ENCODE measurements at regions not wholly inside any gene's neighbourhood (a gene's known extent, or its start where the extent isn't known, plus 50 kb on each side); places are given as distances from the start of the nearest gene placed in this dataset.
"Not testable (repeated sequence)": the region's sequence is repeated elsewhere in the genome, so short reads cannot be mapped to it uniquely, and the experiment has no call there.

DNA sequence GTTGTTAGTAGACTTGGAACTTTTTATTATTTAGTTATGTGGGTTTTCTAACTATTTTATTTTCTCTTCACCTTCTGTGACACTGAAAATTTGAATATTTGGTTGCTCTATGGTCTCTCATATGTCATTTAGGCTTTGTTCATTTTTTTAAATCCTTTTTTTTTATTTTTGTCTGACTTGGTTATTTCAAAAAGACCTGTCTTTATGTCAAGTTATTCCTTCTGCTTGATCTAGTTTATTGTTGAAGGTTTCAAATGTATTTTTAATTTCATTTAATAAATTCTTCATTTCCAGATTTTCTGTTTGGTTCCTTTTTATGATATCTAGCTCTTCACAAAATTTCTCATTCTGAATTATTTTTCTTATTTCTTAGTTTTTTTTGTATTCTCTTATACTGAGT is 160.6 kb upstream of the ATP5MC3 start:
- TF ChIP-seq POLR2AphosphoS5 (IDR thresholded peaks at IDR 0.05) (no peak), CTCF (IDR thresholded peaks at IDR 0.05) (no peak), POLR2A (IDR thresholded peaks at IDR 0.05) (no peak)
- H3K4me1 ChIP-seq = no peaks in the 10 kb centered on the region
- no peak for DNase-seq
- H3K4me3 ChIP-seq = no peak overlapping the region
- intact Hi-C loops (cut with DNase I; ENCODE audit: low total_unique reads) = no loop called here
- peaks cover 0 to 15% (median 0%) of the 10 kb centered on the region in 3 donors for H3K27me3 ChIP-seq
- H3K9me3 ChIP-seq = peaks cover 0 to 53% (median 34%) of the 10 kb centered on the region in 4 donors
- no peak overlapping the region for H3K27ac ChIP-seq
- H3K36me3 ChIP-seq = no peaks in the 10 kb centered on the region

DNA sequence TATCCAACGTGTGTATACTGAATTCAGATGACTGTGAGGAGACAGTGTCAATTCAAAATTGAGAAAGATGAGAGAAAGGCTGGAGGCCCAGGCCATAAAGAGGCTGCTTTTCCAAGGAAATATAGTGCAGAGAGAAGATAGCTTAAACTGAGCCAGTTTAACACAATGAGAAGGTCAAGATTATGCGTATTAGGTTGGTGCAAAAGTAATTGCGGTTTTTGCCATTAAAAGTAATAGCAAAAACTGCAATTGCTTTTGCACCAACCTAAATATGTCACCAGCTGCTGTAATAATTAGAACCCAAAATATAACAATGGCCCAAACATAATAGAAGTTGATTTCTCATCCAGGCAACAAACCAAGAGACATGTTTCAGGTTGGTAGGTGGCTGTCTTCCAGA is 148.7 kb upstream of the ATP5MC3 start:
- no peaks in the 10 kb centered on the region for H3K4me1 ChIP-seq
- H3K36me3 ChIP-seq = no peaks in the 10 kb centered on the region
- no peak for DNase-seq
- TF ChIP-seq POLR2A (IDR thresholded peaks at IDR 0.05) (no peak), CTCF (IDR thresholded peaks at IDR 0.05) (no peak), EP300 (IDR thresholded peaks at IDR 0.05) (no peak), POLR2AphosphoS5 (IDR thresholded peaks at IDR 0.05) (no peak)
- H3K9me3 ChIP-seq = peaks cover 3 to 22% (median 11%) of the 10 kb centered on the region in 4 donors
- no peak overlapping the region for H3K4me3 ChIP-seq
- H3K27me3 ChIP-seq = no peaks in the 10 kb centered on the region
- intact Hi-C loops (cut with DNase I; ENCODE audit: low total_unique reads) = no loop called here
- 77 to 86% (median 85%) methylated on average over 3 of the region's 3 CpGs for WGBS, 5 donors
- no peak overlapping the region for H3K27ac ChIP-seq

- no peaks in the 10 kb centered on the region for H3K4me1 ChIP-seq
Observed at GRCh38 chr2:175326801-175327200, 145.3 kb upstream of the ATP5MC3 start.

DNA sequence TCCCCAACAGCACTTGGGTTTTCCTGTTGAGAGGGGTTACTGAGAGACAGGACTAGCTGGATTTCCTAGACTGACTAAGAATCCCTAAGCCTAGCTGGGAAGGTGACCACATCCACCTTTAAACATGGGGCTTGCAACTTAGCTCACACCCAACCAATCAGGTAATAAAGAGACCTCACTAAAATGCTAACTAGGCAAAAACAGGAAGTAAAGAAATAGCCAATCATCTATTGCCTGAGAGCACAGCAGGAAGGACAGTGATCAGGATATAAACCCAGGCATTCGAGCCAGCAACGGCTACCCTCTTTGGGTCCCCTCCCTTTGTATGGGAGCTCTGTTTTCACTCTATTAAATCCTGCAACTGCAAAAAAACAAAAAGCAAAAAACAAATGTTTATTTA is 144.7 kb upstream of the ATP5MC3 start:
- H3K27ac ChIP-seq; intact Hi-C loops (cut with DNase I; ENCODE audit: low total_unique reads); H3K4me3 ChIP-seq; H3K36me3 ChIP-seq; DNase-seq; H3K27me3 ChIP-seq; H3K4me1 ChIP-seq: not testable (repeated sequence)
- 80 to 93% (median 84%) methylated on average over 2 of the region's 2 CpGs for WGBS, 5 donors
- H3K9me3 ChIP-seq = peaks cover 3 to 28% (median 13%) of the 10 kb centered on the region in 4 donors

More at GRCh38 chr2:175326801-175327200, 145.3 kb upstream of the ATP5MC3 start:
- peaks cover 3 to 28% (median 13%) of the 10 kb centered on the region in 4 donors for H3K9me3 ChIP-seq
- H3K27ac ChIP-seq = no peak overlapping the region
- no peak overlapping the region for H3K4me3 ChIP-seq
- TF ChIP-seq POLR2A (IDR thresholded peaks at IDR 0.05) (no peak), POLR2AphosphoS5 (IDR thresholded peaks at IDR 0.05) (no peak), CTCF (IDR thresholded peaks at IDR 0.05) (no peak), EP300 (IDR thresholded peaks at IDR 0.05) (no peak)
- DNase-seq = peak in 1 of 2 donors; percentile 10
- WGBS, 5 donors = 63 to 70% (median 66%) methylated on average over 3 of the region's 3 CpGs
- H3K27me3 ChIP-seq = no peaks in the 10 kb centered on the region
- no peaks in the 10 kb centered on the region for H3K36me3 ChIP-seq
- intact Hi-C loops (cut with DNase I; ENCODE audit: low total_unique reads) = no loop called here

GRCh38 chr2:175323162-175323561 is 141.7 kb upstream of the ATP5MC3 start:
- H3K27ac ChIP-seq = no peak overlapping the region
- WGBS, 5 donors = 66 to 87% (median 77%) methylated on average over 4 of the region's 4 CpGs
- no peaks in the 10 kb centered on the region for H3K36me3 ChIP-seq
- H3K4me3 ChIP-seq = no peak overlapping the region
- no peaks in the 10 kb centered on the region for H3K27me3 ChIP-seq
- H3K4me1 ChIP-seq = no peaks in the 10 kb centered on the region
- intact Hi-C loops (cut with DNase I; ENCODE audit: low total_unique reads) = no loop called here
- TF ChIP-seq CTCF (IDR thresholded peaks at IDR 0.05) (no peak), POLR2AphosphoS5 (IDR thresholded peaks at IDR 0.05) (no peak), EP300 (IDR thresholded peaks at IDR 0.05) (no peak), POLR2A (IDR thresholded peaks at IDR 0.05) (no peak)
- DNase-seq = no peak
- peaks cover 3 to 28% (median 13%) of the 10 kb centered on the region in 4 donors for H3K9me3 ChIP-seq
